BE2C (cell line): ENCODE measurements at regions not wholly inside any gene's neighbourhood (a gene's known extent, or its start where the extent isn't known, plus 50 kb on each side); places are given as distances from the start of the nearest gene placed in this dataset.
"Not testable (repeated sequence)": the region's sequence is repeated elsewhere in the genome, so short reads cannot be mapped to it uniquely, and the experiment has no call there.

Experiments
- DNase-seq: peaks from one replicate; pipeline ENCODE4 v3.0.0-alpha.2; 2020
- H3K27me3 ChIP-seq: fragments of 250-450 bp; sonication (Bioruptor Pico); 2 replicates; pipeline ENCODE4 v1.5.1; 2020; ENCODE audit warnings: mild to moderate bottlenecking
- H3K36me3 ChIP-seq: fragments of 250-450 bp; sonication (Bioruptor Pico); 2 replicates; pipeline ENCODE4 v1.5.1; 2020; ENCODE audit warnings: mild to moderate bottlenecking
- H3K4me1 ChIP-seq: fragments of 250-450 bp; sonication (Bioruptor Pico); 2 replicates; pipeline ENCODE4 v1.5.1; 2020
- H3K4me3 ChIP-seq: 2 replicates; pipeline ENCODE4 v1.5.1; 2011; ENCODE audit warnings: low read depth, low read length
- H3K9me3 ChIP-seq: fragments of 250-450 bp; sonication (Bioruptor Pico); 2 replicates; pipeline ENCODE4 v1.5.1; 2020
- CTCF ChIP-seq: IDR thresholded peaks from 2 replicates; pipeline ENCODE4 v1.5.1; 2012; ENCODE audit warnings: mild to moderate bottlenecking, low read depth, low read length

GRCh38 chrX:77223046-77223445 lies 224.1 kb upstream of the FGF16 start:
- H3K36me3 ChIP-seq = no peaks in the 10 kb centered on the region
- H3K27me3 ChIP-seq = no peaks in the 10 kb centered on the region
- no peak overlapping the region for H3K4me3 ChIP-seq
- no peaks in the 10 kb centered on the region for H3K9me3 ChIP-seq
- no peaks in the 10 kb centered on the region for H3K4me1 ChIP-seq
- DNase-seq = no peak
- no peak for TF ChIP-seq CTCF

- H3K36me3 ChIP-seq = no peaks in the 10 kb centered on the region
- H3K4me3 ChIP-seq = no peak overlapping the region
- no peaks in the 10 kb centered on the region for H3K4me1 ChIP-seq
- H3K27me3 ChIP-seq = no peaks in the 10 kb centered on the region
- H3K9me3 ChIP-seq = no peaks in the 10 kb centered on the region
- TF ChIP-seq CTCF = no peak
- DNase-seq = no peak
These were observed 182.7 kb upstream of the FGF16 start for GRCh38 chrX:77264490-77264889.

- DNase-seq = no peak
- Histone ChIP-seq H3K9me3 (no peaks in the 10 kb centered on the region), H3K4me3 (no peak overlapping the region), H3K36me3 (no peaks in the 10 kb centered on the region), H3K4me1 (no peaks in the 10 kb centered on the region), H3K27me3 (no peaks in the 10 kb centered on the region)
- TF ChIP-seq CTCF = no peak
These were observed 171.8 kb upstream of the FGF16 start for GRCh38 chrX:77275392-77275791.

GRCh38 chrX:77276742-77277141 lies 170.4 kb upstream of the FGF16 start:
- no peaks in the 10 kb centered on the region for H3K9me3 ChIP-seq
- no peak overlapping the region for H3K4me3 ChIP-seq
- no peaks in the 10 kb centered on the region for H3K36me3 ChIP-seq
- no peak for DNase-seq
- H3K4me1 ChIP-seq = no peaks in the 10 kb centered on the region
- TF ChIP-seq CTCF = peak; percentile 17; the same call in 1 of the 2 replicates
- H3K27me3 ChIP-seq = no peaks in the 10 kb centered on the region

- no peak for TF ChIP-seq CTCF
- Histone ChIP-seq H3K9me3 (no peaks in the 10 kb centered on the region), H3K36me3 (no peaks in the 10 kb centered on the region), H3K27me3 (no peaks in the 10 kb centered on the region), H3K4me3 (no peak overlapping the region), H3K4me1 (no peaks in the 10 kb centered on the region)
- DNase-seq = no peak
These were observed 169.3 kb upstream of the FGF16 start for GRCh38 chrX:77277911-77278310.

GRCh38 chrX:77279373-77279772 lies 167.8 kb upstream of the FGF16 start:
- H3K36me3 ChIP-seq, DNase-seq, H3K4me1 ChIP-seq, H3K4me3 ChIP-seq, H3K27me3 ChIP-seq, H3K9me3 ChIP-seq: not testable (repeated sequence)
